ENCODE measurements at regions not wholly inside any gene's neighbourhood (a gene's known extent, or its start where the extent isn't known, plus 50 kb on each side); places are given as distances from the start of the nearest gene placed in this dataset.

DNA sequence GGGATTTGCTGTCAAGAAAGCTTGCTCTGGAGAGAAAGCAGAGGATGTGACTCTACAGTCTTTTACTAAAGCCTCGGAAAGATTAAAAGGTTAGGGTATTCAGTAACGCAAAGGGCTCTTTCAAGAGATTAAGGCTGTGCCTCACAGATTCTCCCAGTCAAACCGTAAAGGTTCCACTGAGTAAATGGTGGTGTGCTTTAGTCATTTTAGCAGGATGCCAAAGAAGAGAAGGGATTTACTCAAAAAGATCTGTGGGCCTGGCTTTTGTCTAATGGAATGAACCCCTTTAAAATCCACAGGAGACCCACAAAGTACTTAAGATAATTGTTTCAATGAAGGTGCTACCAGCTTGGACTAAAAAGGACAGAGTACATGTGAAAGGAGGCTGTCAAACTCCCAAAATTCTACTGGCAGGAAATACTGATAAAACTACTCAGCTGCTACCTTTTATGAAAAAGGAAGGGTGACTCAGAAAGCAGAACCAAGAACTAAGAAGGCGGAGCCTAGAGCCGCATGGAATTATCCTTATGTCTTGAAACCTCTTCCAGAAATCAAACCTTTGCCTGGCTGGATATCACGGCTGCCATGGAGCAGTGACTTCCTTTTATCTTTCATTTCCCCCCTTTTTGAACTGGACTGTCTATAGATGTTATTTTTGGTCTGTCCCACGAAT, 670.2 kb upstream of the ZEB2 start:
- H3K27ac ChIP-seq (ENCODE audit: low read depth, low read length), result no peak overlapping the region
- peaks cover 18% of the 10 kb centered on the region for H3K4me1 ChIP-seq (ENCODE audit: control insufficient read depth, insufficient read depth, low read length)
- no peaks in the 10 kb centered on the region for H3K36me3 ChIP-seq (ENCODE audit: control insufficient read depth, insufficient read depth, low read length)
- H3K27me3 ChIP-seq (ENCODE audit: control insufficient read depth, insufficient read depth, low read length), result no peaks in the 10 kb centered on the region
- no peak overlapping the region for H3K4me3 ChIP-seq (ENCODE audit: low read depth, low read length)
- no peak overlapping the region for H3K9ac ChIP-seq (ENCODE audit: low read length)
- no peaks in the 10 kb centered on the region for H3K9me3 ChIP-seq (ENCODE audit: control insufficient read depth, insufficient read depth, low read depth, low read length)

DNA sequence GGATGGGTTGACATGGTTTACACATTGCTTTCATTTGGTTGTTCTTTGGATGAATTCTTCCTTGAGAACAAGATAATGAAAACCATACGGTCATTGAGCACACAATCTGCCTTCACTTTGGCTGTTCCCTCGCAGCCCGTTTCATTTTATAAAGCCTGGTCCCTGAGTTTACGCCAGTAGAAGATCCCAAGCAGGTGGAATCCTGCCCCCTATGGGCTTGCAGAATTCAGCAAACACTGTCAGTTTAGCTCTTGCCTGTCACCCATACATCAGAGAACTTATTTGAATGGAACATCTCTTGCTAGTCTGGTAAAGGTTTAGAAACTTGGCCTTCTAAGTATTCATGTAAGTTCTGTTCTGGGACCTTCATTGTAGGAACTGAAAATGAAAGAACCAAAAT, 666.4 kb upstream of the ZEB2 start:
- no peak overlapping the region for H3K9ac ChIP-seq (ENCODE audit: low read length)
- peaks cover 6% of the 10 kb centered on the region; the same call in 1 of the 2 replicates for H3K4me1 ChIP-seq (ENCODE audit: control insufficient read depth, insufficient read depth, low read length)
- H3K27me3 ChIP-seq (ENCODE audit: control insufficient read depth, insufficient read depth, low read length), result no peaks in the 10 kb centered on the region
- no peaks in the 10 kb centered on the region for H3K9me3 ChIP-seq (ENCODE audit: control insufficient read depth, insufficient read depth, low read depth, low read length)
- no peak overlapping the region for H3K27ac ChIP-seq (ENCODE audit: low read depth, low read length)
- no peak overlapping the region for H3K4me3 ChIP-seq (ENCODE audit: low read depth, low read length)
- no peaks in the 10 kb centered on the region for H3K36me3 ChIP-seq (ENCODE audit: control insufficient read depth, insufficient read depth, low read length)

DNA sequence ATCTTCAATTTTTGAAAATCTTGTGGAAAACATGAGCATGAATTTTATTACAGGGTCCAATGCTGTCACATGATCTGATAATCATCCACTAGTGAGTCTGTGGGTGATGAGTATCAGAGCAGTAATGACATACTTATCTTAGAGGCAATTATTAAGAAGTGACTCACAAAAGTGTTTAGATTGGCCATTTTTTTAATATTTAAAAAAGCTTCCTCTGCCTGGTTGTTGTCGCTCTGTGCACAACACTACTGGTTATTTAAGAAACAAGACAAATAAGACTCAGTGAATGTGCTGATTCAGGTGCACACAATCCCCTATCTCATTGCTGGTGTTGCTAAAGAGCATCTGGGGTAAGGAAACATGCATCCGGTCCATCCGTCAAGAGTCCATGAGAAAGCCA, 665.8 kb upstream of the ZEB2 start:
- Histone ChIP-seq H3K36me3 (ENCODE audit: control insufficient read depth, insufficient read depth, low read length) (no peaks in the 10 kb centered on the region), H3K27ac (ENCODE audit: low read depth, low read length) (no peak overlapping the region), H3K27me3 (ENCODE audit: control insufficient read depth, insufficient read depth, low read length) (no peaks in the 10 kb centered on the region), H3K9ac (ENCODE audit: low read length) (no peak overlapping the region), H3K4me3 (ENCODE audit: low read depth, low read length) (no peak overlapping the region), H3K4me1 (ENCODE audit: control insufficient read depth, insufficient read depth, low read length) (peaks cover 6% of the 10 kb centered on the region; the same call in 1 of the 2 replicates), H3K9me3 (ENCODE audit: control insufficient read depth, insufficient read depth, low read depth, low read length) (no peaks in the 10 kb centered on the region)

DNA sequence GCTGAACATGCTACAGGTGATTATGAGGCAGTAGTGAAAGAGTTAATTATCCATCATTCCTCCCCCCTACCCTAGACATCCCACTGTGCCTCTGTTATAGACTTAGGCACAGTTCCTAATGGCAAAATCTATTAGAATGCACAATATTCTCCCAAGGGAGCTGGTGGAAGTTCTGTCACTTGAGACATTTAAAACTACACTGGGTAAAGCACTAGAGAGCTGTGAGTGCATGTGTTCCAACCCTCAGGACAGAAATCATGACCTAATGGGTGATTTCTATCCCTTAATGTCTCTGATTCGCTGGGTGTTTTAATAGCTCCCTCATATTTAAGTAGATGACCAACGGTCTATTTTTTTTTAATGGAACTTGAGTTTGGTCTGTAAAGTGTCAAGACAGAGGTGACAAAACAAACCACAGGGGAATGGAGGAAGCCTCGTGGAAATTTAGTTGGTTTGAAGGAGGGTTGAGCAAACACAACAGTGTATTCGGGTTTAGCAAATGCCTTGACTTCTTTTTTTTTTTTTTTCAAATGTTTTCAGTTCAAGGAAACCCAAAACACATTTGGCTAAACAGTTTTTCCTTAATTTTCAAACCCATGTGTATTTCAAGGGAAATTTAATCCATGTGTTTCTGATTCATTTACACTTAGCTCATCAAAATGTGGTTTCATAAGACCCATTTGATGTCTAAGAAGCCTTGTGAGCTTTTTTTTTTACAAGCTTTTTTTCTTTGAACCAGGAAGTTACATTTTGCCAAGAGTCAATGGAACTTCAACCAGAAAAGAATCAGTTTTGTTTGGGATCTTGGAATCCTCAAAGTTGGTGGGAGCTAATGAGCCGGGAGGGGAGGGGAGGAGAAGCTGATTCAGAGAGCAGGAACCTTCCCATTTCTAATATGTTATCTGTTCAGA, 665.1 kb upstream of the ZEB2 start:
- no peaks in the 10 kb centered on the region for H3K27me3 ChIP-seq (ENCODE audit: control insufficient read depth, insufficient read depth, low read length)
- H3K36me3 ChIP-seq (ENCODE audit: control insufficient read depth, insufficient read depth, low read length), result no peaks in the 10 kb centered on the region
- H3K4me3 ChIP-seq (ENCODE audit: low read depth, low read length), result no peak overlapping the region
- no peaks in the 10 kb centered on the region for H3K9me3 ChIP-seq (ENCODE audit: control insufficient read depth, insufficient read depth, low read depth, low read length)
- H3K4me1 ChIP-seq (ENCODE audit: control insufficient read depth, insufficient read depth, low read length), result peaks cover 4% of the 10 kb centered on the region; the same call in 1 of the 2 replicates
- H3K9ac ChIP-seq (ENCODE audit: low read length), result no peak overlapping the region
- no peak overlapping the region for H3K27ac ChIP-seq (ENCODE audit: low read depth, low read length)

DNA sequence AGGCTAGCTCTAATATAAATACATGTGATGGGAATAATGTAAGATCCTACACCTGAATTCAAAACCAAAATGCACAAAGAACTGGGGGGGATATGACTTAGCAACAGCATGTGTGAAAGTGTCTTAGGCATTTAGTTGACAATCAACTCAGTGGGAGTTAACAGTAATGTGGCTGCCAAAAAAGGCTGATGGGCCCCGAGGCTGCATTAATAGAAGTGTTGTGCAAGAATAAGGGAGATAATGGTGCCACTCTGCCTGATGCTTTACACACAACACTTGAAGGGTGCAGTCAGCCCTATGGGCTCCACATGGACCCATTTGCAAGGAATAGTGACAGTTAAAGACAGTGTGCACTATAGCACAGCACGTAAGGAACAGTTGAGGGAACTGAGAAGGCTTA, 649.4 kb upstream of the ZEB2 start:
- Histone ChIP-seq H3K27ac (ENCODE audit: low read depth, low read length) (no peak overlapping the region), H3K9me3 (ENCODE audit: control insufficient read depth, insufficient read depth, low read depth, low read length) (no peaks in the 10 kb centered on the region), H3K4me3 (ENCODE audit: low read depth, low read length) (no peak overlapping the region), H3K4me1 (ENCODE audit: control insufficient read depth, insufficient read depth, low read length) (no peaks in the 10 kb centered on the region), H3K27me3 (ENCODE audit: control insufficient read depth, insufficient read depth, low read length) (no peaks in the 10 kb centered on the region), H3K9ac (ENCODE audit: low read length) (no peak overlapping the region), H3K36me3 (ENCODE audit: control insufficient read depth, insufficient read depth, low read length) (no peaks in the 10 kb centered on the region)

DNA sequence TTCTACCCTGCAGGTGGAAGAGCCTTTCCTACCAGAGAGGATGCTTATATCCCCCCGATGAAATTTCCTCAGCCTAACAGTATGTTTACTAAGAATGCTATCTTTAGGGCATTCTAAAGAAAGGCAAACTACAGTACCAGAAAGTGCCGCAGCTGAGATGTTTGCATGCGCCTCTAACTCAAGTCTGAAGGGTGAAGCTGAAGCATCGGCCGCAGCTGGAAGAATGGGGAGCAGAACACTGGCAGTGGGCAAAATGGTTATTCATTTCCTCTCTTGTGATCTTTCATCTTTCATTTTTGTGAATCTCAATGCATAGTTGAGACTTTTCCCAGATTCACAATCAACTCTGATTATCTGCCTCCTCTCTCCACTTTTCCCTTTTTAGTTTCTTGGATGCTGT, 648.2 kb upstream of the ZEB2 start:
- Histone ChIP-seq H3K27me3 (ENCODE audit: control insufficient read depth, insufficient read depth, low read length) (no peaks in the 10 kb centered on the region), H3K9ac (ENCODE audit: low read length) (no peak overlapping the region), H3K4me1 (ENCODE audit: control insufficient read depth, insufficient read depth, low read length) (no peaks in the 10 kb centered on the region), H3K36me3 (ENCODE audit: control insufficient read depth, insufficient read depth, low read length) (no peaks in the 10 kb centered on the region), H3K9me3 (ENCODE audit: control insufficient read depth, insufficient read depth, low read depth, low read length) (no peaks in the 10 kb centered on the region), H3K4me3 (ENCODE audit: low read depth, low read length) (no peak overlapping the region), H3K27ac (ENCODE audit: low read depth, low read length) (no peak overlapping the region)

DNA sequence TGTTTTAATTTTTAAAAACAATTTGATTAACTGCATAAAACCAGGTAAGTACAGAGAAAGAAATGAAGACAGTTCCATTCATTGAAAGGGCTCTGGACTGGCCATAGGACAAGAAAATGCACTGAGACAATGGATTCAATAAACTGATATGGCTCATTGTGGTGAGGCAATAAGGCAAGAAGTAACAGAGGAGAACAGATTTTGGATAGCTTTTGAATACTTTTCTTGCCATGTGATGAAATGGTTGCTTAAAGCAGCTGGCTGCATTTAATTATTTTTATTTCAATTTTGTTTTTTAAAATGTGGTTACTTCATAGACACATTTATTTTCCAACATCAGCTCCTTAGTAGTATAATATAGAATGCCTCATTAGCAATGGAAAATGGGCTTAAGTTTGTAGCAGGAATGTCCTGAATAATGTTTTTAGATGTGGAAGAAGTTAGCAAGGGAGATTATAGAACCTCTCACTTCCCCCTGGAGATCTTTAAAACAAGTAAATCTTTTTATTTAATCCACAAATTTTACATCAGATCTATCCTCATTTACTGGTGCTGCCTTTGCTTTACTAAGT, 646.9 kb upstream of the ZEB2 start:
- Histone ChIP-seq H3K27me3 (ENCODE audit: control insufficient read depth, insufficient read depth, low read length) (no peaks in the 10 kb centered on the region), H3K9me3 (ENCODE audit: control insufficient read depth, insufficient read depth, low read depth, low read length) (no peaks in the 10 kb centered on the region), H3K27ac (ENCODE audit: low read depth, low read length) (no peak overlapping the region), H3K9ac (ENCODE audit: low read length) (no peak overlapping the region), H3K36me3 (ENCODE audit: control insufficient read depth, insufficient read depth, low read length) (no peaks in the 10 kb centered on the region), H3K4me3 (ENCODE audit: low read depth, low read length) (no peak overlapping the region), H3K4me1 (ENCODE audit: control insufficient read depth, insufficient read depth, low read length) (no peaks in the 10 kb centered on the region)

DNA sequence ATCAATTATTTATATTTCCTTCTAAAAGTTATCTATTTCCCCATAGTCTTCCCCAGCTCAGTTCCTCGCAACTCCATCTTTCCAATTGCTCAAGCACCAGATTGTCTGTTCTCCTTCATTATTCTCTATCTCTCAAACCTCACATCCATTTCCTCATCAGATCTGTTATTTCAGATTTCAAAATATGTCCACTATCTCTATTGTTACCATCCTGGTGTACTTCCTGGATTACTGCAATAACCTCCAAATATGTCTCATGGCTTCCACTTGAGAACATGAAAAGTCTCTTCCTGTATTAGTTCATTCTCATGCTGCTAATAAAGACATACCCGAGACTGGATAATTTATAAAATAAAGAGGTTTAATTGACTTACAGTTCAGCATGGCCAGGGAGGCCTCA, 641.7 kb upstream of the ZEB2 start:
- Histone ChIP-seq H3K4me1 (ENCODE audit: control insufficient read depth, insufficient read depth, low read length) (no peaks in the 10 kb centered on the region), H3K4me3 (ENCODE audit: low read depth, low read length) (no peak overlapping the region), H3K27ac (ENCODE audit: low read depth, low read length) (no peak overlapping the region), H3K9me3 (ENCODE audit: control insufficient read depth, insufficient read depth, low read depth, low read length) (no peaks in the 10 kb centered on the region), H3K36me3 (ENCODE audit: control insufficient read depth, insufficient read depth, low read length) (no peaks in the 10 kb centered on the region), H3K27me3 (ENCODE audit: control insufficient read depth, insufficient read depth, low read length) (no peaks in the 10 kb centered on the region), H3K9ac (ENCODE audit: low read length) (no peak overlapping the region)

DNA sequence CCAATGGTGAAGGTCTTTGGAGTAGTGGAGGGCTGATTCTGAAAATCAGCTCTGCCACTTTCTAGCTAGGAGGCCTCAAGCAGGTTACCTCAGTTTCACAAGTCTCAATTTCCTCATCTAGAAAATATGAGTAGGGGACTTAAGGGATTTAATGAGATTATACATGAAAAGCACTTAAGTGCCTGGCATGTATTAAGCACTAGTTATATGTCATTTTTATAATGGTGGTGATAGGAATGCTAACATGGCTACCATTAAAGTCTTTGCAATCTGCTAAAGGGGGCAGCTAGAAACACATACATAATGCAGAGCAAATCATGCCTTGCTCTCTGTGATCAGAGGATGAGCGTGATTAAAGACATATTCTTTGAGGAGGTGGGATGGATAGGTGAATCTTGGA, 640.9 kb upstream of the ZEB2 start:
- no peak overlapping the region for H3K9ac ChIP-seq (ENCODE audit: low read length)

DNA sequence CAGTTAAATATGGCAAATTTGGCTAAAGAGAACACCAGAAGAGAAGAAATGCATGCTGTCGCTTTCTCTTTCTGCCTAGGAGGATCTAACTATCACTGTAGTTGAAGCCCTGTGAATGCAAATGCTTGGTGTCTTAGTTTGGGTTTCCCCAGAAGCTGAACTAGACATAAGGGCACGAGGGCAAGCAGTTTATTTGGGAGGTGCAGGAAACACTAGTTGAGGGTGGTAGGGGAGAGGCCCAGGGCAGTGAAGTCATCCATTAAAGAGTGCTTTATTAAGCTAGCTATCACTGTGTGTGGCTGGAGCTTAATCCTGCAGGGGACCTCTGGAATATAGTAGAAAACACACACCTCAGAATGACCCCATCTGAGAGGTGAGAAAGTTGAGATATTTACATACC, 639.8 kb upstream of the ZEB2 start:
- Histone ChIP-seq H3K9me3 (ENCODE audit: control insufficient read depth, insufficient read depth, low read depth, low read length) (no peaks in the 10 kb centered on the region), H3K27ac (ENCODE audit: low read depth, low read length) (no peak overlapping the region), H3K9ac (ENCODE audit: low read length) (no peak overlapping the region), H3K27me3 (ENCODE audit: control insufficient read depth, insufficient read depth, low read length) (no peaks in the 10 kb centered on the region), H3K4me3 (ENCODE audit: low read depth, low read length) (no peak overlapping the region), H3K36me3 (ENCODE audit: control insufficient read depth, insufficient read depth, low read length) (no peaks in the 10 kb centered on the region), H3K4me1 (ENCODE audit: control insufficient read depth, insufficient read depth, low read length) (no peaks in the 10 kb centered on the region)

More for the DNA sequence above, 640.9 kb upstream of the ZEB2 start:
- H3K4me1 ChIP-seq (ENCODE audit: control insufficient read depth, insufficient read depth, low read length), result no peaks in the 10 kb centered on the region
- no peaks in the 10 kb centered on the region for H3K27me3 ChIP-seq (ENCODE audit: control insufficient read depth, insufficient read depth, low read length)
- H3K27ac ChIP-seq (ENCODE audit: low read depth, low read length), result no peak overlapping the region
- H3K36me3 ChIP-seq (ENCODE audit: control insufficient read depth, insufficient read depth, low read length), result no peaks in the 10 kb centered on the region
- no peaks in the 10 kb centered on the region for H3K9me3 ChIP-seq (ENCODE audit: control insufficient read depth, insufficient read depth, low read depth, low read length)
- no peak overlapping the region for H3K4me3 ChIP-seq (ENCODE audit: low read depth, low read length)

All from HUES6 (cell line).